Stromal cell of bone marrow (primary cell): ENCODE measurements at regions not wholly inside any gene's neighbourhood (a gene's known extent, or its start where the extent isn't known, plus 50 kb on each side); places are given as distances from the start of the nearest gene placed in this dataset.
"Not testable (repeated sequence)": the region's sequence is repeated elsewhere in the genome, so short reads cannot be mapped to it uniquely, and the experiment has no call there.

ENCODE experiments used
- DNase-seq: peaks from one replicate; pipeline ENCODE4 v3.0.0-alpha.2; 2012; ENCODE audit warnings: low read depth

DNA sequence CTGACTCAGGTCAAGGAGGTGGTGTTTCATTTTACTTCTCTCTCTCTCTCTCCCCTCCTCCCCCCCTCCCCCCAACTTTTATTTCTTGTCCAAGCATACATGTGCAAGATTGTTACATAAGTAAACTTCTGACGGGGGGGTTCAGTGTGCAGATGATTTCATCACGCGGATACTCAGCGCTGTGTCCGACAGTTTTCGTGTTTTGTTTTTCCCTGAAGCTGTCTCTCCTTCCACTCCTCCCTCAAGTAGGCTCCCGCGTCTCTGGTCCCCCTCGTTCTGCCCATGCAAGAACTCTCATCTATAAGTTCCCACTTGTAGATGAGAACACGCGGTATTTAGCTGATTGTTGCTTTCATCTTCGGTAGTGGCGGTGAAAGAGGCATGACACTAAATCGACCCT is 111.0 kb upstream of the ANKRD30BL start:
- no peak for DNase-seq

DNA sequence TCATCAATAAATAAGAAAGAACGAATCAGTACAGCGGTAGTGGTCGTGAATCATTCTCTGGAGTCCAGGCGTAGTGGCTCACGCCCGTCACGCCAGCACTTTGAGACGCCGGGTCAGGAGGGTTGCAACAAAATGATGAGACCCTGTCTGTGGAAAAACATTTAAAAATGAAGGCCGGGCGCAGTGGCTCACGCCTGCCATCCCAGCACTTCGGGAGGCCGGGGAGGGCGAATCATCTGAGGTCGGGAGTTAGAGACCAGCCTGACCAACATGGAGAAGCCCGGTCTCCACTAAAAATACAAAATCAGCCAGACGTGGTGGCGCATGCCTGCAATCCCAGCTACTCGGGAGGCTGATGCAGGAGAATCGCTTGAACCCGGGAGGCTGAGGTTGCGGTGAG is 111.8 kb upstream of the ANKRD30BL start:
- not testable (repeated sequence) for DNase-seq

DNA sequence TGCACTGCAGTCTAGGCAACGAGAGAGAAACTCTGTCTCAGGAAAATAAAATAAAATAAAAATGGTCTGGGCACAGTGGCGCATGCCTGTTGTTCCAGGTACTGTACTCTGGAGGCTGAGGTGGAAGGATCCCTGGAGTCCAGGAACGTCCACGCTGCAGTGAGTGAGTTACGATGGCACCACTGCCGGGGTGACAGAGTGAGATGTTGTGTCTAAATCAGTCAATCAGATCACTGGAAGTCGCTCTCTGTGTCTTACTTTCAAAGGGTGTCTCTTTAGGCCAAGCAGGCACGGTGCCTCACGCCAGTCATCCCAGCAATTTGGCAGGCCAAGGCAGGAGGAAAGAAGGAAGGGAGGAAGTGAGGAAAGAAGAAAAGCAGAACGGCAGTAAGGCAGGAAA is 112.2 kb upstream of the ANKRD30BL start:
- no peak for DNase-seq

DNA sequence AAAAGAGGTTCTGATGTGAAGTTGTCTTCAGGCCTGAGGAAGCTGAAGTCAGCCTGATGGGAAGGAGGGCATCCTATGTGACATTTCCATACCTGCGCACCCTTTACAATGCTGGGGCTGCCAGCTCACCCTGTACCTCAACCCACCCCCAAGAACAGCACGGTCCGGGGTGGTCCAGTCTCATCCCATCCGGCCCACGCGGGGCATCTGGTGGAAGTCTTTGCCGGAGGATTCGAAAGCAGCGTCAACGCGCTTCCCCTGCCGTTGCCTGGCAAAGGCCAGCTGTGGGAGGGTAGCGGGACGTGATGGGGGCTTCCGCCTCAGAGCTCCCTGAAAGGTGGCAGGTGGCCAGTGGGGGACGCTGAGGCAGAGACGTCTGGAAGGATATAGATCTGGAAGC is 113.6 kb upstream of the ANKRD30BL start:
- DNase-seq = no peak

DNA sequence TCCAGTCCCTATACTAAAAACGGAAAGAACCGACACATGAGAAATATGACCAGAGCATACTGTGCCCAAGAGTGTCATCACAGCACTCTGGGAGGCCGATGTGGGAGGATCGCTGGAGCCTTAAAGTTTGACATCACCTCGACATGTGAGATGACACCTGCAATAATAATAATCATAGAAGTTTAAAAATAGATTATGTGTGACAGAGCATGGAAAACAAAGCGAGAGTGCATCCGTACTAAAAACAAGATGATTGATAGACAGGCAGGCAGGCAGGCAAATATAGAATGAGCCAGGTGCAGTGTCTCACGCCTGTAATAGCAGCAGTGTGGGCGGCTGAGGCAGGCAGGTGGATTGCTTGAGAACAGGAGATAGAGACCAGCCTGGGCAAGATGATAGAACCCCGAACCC is 114.8 kb upstream of the ANKRD30BL start:
- DNase-seq = no peak

DNA sequence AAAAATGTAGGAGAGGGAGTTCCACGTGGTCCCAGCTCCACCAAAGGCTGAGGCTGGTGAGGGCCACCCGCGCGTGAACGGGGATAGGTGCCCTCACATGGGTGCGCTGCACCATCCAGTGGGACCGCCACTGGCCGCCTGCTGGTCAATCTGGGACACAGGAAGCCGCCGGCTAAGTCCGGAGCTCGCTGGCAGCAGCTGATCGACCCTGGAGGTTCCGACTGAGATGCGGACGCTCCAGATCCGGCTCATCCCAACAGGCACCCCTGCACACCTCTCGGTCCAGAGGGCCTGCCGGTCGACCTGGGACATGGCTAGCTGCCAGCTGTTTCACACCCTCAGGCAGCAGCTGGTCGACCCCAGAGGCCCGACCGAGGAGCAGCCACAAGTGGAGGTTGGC is 116.5 kb upstream of the ANKRD30BL start:
- DNase-seq = no peak

DNA sequence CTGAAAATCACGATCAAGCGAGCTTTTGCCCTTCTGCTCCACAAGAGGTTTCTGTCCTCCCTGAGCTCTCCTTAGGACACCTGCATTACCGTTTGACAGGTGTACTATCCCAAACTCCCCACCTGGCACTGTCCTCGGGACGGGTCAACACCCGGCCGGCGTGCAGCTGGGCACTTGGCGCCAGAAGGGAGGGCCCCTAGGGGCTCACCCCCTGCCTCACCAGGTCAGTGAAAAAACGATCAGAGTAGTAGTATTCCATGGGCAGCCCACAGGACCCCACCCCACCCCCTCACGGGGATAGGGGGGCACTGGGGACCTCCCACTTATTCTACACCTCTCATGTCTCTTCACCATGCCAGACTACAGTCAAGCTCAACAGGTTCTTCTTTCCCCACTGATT is 117.6 kb upstream of the ANKRD30BL start:
- DNase-seq = no peak

DNA sequence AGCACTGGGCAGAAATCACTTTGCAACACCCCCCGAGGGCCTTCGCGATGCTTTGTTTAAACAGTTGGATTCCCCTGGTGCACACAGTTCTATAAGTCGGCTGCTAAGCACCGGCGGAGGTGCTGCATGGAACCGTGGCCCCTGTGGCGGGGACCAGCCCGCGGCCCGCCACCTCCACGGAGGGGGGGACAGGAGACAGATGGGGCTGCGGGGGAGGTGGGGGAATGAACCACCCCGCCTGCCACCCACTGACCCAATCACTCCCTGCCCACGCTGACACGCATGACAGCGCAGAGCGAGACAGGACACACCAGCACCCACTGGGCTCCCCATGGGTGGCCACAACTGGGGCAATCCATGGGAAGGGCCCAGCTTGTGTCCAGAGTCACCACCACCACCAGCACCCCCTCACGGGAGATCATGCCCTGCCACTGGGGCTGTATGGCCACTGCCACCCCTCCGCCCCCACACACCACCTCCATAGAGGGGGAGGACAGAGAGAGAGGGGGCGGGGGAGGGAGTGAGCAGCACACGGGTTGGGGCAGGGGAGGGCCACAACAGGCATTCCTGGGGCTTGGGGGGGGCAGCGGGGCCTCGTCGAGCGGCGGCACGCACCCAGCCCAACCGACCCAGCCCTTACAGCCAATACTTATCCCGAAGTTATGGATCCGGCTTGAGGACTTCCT is 118.3 kb upstream of the ANKRD30BL start:
- no peak for DNase-seq

DNA sequence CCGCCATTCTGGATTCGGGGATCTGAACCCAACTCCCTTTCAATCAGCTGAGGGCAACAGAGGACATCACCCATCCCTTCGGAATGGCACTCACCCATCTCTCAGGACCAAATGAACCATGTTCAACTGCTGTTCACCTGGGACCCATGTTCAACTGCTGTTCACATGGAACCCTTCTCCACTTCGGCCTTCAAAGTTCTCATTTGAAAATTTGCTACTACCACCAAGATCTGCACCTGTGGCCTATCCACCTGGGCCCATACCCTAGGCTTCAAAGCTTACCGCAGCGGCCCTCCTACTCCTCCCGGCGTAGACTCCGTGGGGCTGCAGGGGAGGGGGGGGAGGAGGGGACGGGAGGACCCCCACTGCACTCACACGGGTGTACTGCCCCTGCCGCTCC is 119.2 kb upstream of the ANKRD30BL start:
- DNase-seq = no peak

DNA sequence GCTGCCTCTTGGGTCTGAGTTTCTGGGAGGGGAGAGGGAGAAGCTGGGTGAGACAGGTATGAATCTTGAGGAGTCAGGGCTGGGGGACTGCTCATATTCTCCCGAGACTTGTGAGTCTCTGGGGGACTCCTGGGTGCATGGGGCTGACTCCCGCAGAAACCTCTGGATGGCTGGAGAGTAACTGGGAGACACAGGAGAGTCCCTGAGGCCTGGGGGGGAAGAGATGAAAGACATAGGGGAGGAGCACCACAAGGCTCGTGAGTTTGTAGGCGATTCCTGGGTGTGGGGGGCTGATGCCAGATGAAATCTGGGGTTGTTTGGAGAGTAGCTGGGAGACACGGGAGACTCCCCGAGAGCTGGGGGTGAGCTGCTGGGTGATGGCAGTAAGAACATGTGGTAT is 120.4 kb upstream of the ANKRD30BL start:
- DNase-seq = not testable (repeated sequence)

DNA sequence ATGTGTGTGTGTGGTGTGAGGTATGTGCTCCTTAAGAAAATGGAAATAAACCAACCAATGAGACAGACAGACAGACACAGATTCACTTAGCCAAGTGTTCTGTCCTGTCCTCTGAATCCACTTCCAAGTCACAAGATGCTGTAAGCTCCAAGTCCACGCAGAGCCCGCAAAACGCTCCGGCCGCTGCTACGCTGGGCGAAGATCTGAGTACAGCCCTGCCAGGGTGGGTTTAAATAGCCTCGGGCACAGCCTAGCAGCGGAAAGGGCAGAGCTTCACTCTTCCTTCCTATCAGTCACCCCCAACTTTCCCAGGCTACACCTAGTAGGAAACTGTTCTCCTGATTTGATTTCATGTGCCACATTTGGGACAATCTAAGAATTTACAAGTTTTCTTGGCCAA is 121.2 kb upstream of the ANKRD30BL start:
- DNase-seq = no peak

DNA sequence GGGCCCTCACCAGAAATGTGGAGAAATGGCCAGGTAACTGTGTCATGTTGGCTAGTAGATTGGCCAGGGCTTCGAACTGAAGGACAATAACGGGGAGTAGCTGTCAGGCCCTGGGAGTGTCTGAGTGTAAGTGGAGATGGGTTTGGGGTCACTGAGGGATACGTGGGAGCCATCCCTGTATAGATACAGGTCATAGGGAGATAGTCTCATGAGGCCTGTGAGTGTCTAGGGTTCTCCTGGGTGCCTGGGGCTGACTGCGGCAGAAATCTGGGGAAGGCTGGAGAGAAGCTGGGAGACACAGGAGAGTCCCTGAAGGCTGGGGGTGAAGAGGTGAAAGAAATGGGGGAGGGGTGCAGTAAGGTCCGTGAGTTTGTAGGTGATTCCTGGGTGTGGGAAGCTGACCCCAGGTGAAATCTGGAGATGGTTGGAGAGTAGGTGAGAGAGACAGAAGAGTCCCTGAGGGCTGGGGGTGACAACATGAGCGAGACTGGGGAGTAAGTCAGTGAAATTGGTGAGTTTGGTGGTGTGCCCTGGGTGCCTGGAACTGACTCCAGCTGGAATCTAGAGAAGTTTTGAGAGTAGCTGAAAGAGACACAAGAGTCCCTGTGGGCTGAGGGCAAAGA is 124.6 kb upstream of the ANKRD30BL start:
- not testable (repeated sequence) for DNase-seq

DNA sequence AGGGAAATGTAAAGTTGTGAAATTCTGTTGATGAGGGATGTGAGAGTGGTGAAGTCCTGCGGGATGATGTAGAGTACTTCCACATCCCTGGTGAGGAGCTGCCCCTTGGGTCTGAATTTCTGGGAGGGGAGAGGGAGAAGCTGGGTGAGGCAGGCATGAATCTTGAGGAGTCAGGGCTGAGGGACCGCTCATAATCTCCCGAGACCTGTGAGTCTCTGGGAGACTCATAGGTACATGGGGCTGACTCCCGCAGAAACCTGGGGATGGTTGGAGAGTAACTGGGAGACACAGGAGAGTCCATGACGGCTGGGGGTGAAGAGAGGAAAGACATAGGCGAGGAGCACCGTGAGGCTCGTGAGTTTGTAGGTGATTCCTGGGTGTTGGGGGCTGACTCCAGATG is 126.2 kb upstream of the ANKRD30BL start:
- DNase-seq = not testable (repeated sequence)

DNA sequence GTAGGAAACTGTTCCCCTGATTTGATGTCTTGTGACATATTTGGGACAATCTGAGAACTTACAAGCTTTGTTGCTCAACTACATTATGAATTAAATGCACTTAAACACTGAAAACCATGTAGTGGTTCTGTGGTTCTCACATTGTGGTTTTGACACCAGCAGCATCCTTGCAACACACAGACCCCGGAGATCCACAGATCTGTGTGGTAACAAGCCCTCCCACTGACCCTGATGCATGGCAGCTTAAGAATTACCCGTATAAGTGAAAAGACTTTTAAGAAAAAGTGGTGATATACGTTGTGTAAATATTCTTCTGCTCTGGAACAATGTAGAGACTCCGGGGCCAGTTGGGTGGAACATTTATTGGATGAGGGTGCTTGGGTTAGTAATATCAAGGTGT is 127.4 kb upstream of the ANKRD30BL start:
- DNase-seq = not testable (repeated sequence)

DNA sequence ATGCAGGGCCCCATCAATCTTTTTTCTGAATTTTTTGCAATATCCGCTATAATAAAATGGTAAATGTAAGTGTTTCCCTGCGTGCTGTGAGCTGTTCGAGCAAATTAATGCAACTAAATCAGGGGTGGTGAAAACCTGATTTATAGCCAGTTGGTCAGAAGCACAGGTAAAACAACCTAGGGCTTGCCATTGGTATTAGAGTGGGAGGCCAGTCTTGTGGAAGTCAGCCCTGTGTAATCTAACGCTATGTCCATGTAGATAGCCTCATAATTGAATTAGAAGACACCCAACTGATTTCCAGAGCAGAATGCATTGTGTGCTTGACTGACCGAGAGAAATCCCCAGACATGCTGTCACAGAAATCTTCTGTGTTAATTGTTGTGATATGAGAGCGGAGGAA is 126.8 kb upstream of the GPR39 start:
- DNase-seq = not testable (repeated sequence)

DNA sequence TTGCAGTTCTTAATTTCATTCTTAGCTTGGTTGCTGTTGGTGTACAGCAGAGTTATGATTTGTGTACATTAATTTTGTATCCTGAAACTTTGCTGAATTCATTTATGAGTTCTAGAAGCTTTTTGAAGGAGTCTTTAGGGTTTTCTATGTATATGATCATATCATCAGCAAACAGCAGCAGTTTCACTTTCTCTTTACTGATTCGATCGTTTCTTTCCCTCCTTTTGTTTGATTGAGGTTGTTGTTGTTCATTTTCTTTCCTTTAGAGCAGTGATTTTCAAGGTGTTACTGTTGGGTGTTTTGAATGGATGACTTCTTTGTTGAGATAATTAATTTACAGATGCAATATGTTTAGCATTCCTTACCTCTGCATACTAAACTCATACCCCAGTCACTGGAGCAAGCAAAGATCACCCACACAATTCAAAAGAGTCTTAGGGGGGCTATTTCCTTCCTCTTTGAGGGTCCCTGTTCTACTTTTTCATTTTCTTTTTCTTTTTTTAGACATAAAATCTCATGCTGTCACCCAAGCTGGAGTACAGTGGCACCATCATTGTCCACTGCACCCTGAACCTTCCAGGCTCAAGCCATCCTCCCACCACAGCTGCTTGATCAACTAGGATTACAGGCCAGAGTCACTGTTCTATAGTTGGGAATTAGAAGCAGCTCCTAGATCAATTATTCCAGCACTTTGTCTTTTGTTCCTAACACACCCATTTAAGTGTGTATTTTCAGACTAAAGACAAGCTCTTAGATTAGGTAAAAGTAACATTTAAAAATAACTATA is 115.8 kb upstream of the GPR39 start:
- DNase-seq = not testable (repeated sequence)

DNA sequence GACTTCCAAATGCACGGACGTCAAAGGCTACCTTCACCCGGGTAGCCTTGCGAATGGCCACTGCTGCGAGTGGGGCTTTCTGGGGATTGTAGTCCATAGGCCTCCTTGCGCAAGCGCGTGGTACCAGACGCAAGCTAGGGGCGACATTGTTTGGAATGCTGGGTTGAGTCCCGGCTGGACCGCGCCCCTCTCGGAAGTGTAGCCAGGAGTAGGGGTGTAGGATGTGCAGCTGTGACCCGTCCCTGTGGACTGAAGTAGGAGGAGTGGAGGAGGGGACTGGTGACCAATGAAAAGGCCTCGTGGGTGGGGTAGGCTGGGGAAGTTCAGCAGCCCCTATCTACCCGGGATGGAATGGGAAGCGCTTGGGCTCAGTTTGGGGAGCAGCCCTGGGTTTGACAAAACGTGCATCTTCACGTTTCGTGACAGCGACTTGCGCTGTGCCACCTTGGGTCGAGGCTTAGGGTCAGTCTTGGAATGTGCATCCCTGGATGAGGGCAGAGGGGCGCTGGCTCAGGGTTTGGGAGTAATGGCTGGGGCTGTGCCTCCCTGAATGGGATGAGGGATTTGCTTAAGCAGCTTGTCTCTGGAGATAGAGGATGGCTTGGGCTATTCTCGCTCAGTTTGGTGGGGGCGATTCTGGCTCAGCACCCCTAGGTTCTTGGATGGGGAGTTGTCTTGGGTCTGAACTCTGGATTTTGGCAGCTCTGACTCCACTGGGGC is 111.8 kb upstream of the GPR39 start:
- DNase-seq = peak; percentile 47

DNA sequence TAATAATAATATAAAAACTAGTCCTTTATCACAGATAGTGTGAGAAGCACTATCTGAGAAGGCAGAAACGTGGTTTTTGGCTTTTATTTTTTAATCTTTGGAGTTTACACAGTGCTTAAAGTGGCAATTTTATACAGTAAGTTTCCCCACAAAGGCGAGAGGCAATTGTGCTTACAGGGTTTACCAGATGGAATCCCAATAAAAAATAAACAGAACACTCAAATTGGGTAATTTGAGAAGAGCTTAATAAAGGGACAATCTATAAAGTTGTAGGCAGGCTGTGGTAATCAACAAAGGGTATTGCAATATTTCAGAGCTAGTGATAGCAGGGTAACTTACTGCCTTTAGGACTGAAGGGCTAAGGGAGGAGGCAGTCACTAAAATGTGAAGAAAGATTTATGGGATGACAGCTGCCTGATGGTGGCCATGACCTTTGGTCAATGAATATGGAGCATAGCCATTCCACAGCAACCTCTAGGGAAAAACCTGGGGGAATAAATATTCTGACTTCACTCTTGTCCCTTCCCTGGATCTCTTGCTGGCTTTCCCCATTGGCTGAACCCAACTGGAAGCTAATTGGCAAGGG is 108.9 kb upstream of the GPR39 start:
- DNase-seq = not testable (repeated sequence)

DNA sequence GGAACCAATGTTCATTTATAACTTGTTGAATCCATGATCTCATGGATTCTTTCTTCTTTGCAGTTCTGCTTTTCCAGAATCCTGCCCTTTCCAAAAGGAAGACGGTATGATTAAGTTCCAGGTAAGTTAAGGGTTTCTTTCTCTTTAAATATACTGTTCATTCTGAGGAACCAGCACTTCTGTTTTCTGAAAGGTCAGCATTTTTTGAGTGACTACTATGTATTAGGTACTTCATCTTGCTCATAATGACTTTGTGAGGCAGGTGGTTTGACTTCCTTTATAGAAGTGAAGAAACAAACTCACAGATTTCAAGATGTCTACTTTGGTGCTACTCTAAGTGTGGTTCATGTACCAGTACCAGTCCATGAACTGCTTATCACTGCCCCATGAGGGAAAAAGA is 107.4 kb upstream of the GPR39 start:
- DNase-seq = not testable (repeated sequence)

DNA sequence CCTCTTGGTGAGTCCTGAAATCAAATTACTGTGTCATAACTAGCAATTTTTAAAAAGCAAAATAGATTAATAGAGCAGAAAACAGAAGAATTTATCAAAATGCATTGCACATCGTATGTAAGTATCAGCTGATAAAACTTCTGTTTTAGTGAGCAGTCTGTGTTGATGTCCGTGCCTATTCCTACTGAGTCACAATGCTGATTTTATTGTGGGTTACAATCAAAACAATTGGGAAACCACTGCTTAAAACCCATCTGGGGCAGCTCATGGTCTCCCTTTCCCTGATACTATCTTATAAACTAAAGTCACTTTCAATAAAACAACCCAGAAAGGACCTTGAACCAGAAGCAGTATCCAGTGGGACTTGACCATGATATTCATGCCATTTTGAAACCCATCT is 101.1 kb upstream of the GPR39 start:
- peak; percentile 7 for DNase-seq

DNA sequence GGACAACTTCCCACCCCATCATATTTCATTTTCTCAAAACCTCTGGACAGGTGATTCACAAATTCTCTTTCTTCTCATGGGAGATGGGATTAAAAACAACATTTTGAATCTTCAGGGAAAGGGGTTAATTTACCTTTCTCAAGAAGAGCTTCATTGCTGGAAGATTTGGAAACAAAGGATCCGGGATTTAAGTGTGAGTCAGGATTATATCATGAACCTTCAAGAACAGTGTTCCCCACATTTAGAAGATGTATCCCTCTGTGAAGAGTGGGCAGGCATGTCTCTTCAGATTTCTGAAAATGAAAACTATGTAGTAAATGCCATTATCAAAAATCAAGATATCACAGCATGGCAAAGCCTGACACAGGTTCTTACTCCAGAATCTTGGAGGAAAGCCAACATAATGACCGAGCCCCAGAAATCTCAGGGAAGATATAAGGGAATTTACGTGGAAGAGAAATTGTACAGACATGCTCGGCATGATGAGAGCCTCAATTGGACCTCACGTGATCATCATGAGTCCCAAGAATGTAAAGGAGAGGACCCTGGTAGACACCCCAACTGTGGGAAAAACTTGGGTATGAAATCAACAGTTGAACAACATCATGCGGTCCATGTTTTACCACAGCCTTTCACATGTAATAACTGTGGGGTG is 99.5 kb upstream of the GPR39 start:
- DNase-seq = not testable (repeated sequence)

DNA sequence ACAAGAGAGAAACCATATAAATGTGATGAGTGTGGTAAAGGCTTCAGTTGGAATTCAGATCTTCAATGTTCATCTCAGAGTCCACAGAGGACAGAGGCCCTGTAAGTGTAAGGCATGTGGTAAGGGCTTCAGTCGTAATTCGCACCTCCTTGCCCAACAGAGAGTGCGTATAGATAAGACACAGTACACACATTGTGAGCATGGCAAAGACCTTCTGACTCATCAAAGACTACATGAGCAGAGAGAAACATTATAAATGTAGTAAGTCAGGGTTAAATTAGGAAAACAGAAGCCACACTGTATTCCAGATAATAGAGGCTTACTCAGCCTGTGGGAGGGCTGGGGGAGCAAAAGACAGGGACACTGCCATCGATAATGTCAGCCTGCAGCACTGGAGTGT is 98.1 kb upstream of the GPR39 start:
- DNase-seq = not testable (repeated sequence)
